A673 (cell line): ENCODE measurements at regions not wholly inside any gene's neighbourhood (a gene's known extent, or its start where the extent isn't known, plus 50 kb on each side); places are given as distances from the start of the nearest gene placed in this dataset.

Experiments used
- EZH2 ChIP-seq: fragments of 200-600 bp; sonication (generic); IDR thresholded peaks from 2 replicates; pipeline ENCODE4 v1.6.1; 2017; ENCODE audit warnings: borderline replicate concordance, low read depth, mild to moderate bottlenecking, mixed read lengths, antibody characterized with exemption, low read length; ENCODE audit not compliant: poor library complexity, severe bottlenecking
- TF ChIP-seq, protein P1 (sequence below): fragments of 300-800, 200-600 bp; sonication (generic); conservative IDR thresholded peaks from 2 replicates; pipeline ENCODE4 v1.5.1; 2017; ENCODE audit warnings: low read depth, mild to moderate bottlenecking, antibody characterized with exemption, low read length, moderate library complexity, mixed read lengths

DNA sequence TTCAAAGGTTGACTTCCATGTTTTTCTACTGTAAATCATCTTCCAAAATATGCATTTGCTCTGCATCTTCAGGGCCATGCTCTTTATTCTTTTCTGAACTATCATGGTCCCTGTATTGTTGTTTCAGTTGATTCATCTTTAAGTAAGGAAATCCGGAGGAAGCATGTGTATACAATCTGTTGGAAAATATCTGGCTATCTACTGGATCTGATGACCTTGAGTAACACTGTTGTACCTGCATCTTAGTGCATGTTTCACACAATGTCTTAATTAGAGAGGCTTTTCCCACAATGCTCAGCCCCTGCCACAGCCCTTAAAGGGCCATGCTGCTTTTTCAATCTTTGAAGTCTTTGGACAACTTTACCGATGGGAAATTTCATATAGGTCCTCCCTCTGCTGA is 61.8 kb upstream of the SH3RF1 start:
- TF ChIP-seq EZH2: no peak
- TF ChIP-seq, protein P1, sequence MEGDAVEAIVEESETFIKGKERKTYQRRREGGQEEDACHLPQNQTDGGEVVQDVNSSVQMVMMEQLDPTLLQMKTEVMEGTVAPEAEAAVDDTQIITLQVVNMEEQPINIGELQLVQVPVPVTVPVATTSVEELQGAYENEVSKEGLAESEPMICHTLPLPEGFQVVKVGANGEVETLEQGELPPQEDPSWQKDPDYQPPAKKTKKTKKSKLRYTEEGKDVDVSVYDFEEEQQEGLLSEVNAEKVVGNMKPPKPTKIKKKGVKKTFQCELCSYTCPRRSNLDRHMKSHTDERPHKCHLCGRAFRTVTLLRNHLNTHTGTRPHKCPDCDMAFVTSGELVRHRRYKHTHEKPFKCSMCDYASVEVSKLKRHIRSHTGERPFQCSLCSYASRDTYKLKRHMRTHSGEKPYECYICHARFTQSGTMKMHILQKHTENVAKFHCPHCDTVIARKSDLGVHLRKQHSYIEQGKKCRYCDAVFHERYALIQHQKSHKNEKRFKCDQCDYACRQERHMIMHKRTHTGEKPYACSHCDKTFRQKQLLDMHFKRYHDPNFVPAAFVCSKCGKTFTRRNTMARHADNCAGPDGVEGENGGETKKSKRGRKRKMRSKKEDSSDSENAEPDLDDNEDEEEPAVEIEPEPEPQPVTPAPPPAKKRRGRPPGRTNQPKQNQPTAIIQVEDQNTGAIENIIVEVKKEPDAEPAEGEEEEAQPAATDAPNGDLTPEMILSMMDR: no peak
